ENCODE measurements at regions not wholly inside any gene's neighbourhood (a gene's known extent, or its start where the extent isn't known, plus 50 kb on each side); places are given as distances from the start of the nearest gene placed in this dataset.

DNA sequence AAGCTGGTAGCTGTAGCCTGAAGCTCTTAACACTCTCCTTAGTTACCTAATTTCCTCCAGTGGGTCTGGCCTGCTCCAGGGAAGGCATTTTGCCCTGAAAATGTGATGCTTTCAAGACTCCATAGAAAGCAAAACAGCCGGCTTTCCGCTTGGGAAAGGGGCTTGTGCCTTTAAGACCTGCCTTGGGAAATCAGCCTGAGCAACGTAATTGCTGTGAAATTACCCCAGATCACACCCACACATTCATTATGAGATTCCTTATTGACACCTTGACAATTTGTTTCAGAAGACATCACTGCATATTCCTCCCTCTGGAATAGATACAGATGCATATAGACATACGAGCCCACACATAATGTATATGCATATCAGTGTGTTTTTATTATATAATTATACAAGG lies 190.5 kb upstream of the SKOR2 start:
- BruUV-seq (replicated peaks) = no TSS peak
- no peak overlapping the region for H3K27ac ChIP-seq
- H3K9me2 ChIP-seq (ENCODE audit: insufficient read depth) = no peaks in the 10 kb centered on the region
- ChIA-PET CTCF (no interaction called here), POLR2A (ENCODE audit: unreplicated experiment) (no interaction called here)
- H3F3A ChIP-seq (ENCODE audit: insufficient read depth, low read depth) = no peaks in the 10 kb centered on the region
- H3K27me3 ChIP-seq (ENCODE audit: insufficient read depth, low read depth) = no peaks in the 10 kb centered on the region
- H4K20me1 ChIP-seq (ENCODE audit: insufficient read depth) = no peaks in the 10 kb centered on the region
- no peaks in the 10 kb centered on the region for H3K79me2 ChIP-seq (ENCODE audit: low read depth)
- no peak overlapping the region for H2AFZ ChIP-seq
- intact Hi-C loops (cut with micrococcal nuclease; ENCODE audit: unreplicated experiment) = no loop called here
- H3K4me3 ChIP-seq = no peak overlapping the region
- TF ChIP-seq EZH2 (IDR thresholded peaks at IDR 0.05; ENCODE audit: low read depth) = no peak
- TF ChIP-seq, protein P1, sequence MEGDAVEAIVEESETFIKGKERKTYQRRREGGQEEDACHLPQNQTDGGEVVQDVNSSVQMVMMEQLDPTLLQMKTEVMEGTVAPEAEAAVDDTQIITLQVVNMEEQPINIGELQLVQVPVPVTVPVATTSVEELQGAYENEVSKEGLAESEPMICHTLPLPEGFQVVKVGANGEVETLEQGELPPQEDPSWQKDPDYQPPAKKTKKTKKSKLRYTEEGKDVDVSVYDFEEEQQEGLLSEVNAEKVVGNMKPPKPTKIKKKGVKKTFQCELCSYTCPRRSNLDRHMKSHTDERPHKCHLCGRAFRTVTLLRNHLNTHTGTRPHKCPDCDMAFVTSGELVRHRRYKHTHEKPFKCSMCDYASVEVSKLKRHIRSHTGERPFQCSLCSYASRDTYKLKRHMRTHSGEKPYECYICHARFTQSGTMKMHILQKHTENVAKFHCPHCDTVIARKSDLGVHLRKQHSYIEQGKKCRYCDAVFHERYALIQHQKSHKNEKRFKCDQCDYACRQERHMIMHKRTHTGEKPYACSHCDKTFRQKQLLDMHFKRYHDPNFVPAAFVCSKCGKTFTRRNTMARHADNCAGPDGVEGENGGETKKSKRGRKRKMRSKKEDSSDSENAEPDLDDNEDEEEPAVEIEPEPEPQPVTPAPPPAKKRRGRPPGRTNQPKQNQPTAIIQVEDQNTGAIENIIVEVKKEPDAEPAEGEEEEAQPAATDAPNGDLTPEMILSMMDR (conservative IDR thresholded peaks at IDR 0.05) = no peak
- no peaks in the 10 kb centered on the region for H3K4me1 ChIP-seq (replicated peaks; ENCODE audit: insufficient read depth)
- no peak overlapping the region for H3K4me2 ChIP-seq
- no peaks in the 10 kb centered on the region for H3K9me3 ChIP-seq (ENCODE audit: insufficient read depth, low read depth)
- no peaks in the 10 kb centered on the region for H3K36me3 ChIP-seq (ENCODE audit: low read depth)
- DNase-seq = no peak

GRCh38 chr18:47438001-47438400 lies 186.5 kb upstream of the SKOR2 start:
- no peak for DNase-seq
- Histone ChIP-seq H3K4me2 (no peak overlapping the region), H3K27ac (no peak overlapping the region), H3K4me1 (replicated peaks; ENCODE audit: insufficient read depth) (no peaks in the 10 kb centered on the region), H4K20me1 (ENCODE audit: insufficient read depth) (no peaks in the 10 kb centered on the region), H3K9me2 (ENCODE audit: insufficient read depth) (no peaks in the 10 kb centered on the region), H2AFZ (no peak overlapping the region), H3K79me2 (ENCODE audit: low read depth) (no peaks in the 10 kb centered on the region), H3F3A (ENCODE audit: insufficient read depth, low read depth) (no peaks in the 10 kb centered on the region), H3K27me3 (ENCODE audit: insufficient read depth, low read depth) (peaks cover 6% of the 10 kb centered on the region; the same call in 1 of the 2 replicates), H3K36me3 (ENCODE audit: low read depth) (no peaks in the 10 kb centered on the region), H3K9me3 (ENCODE audit: insufficient read depth, low read depth) (no peaks in the 10 kb centered on the region), H3K4me3 (no peak overlapping the region)
- BruUV-seq (replicated peaks) = no TSS peak
- intact Hi-C loops (cut with micrococcal nuclease; ENCODE audit: unreplicated experiment) = no loop called here
- ChIA-PET CTCF (no interaction called here), POLR2A (ENCODE audit: unreplicated experiment) (no interaction called here)
- TF ChIP-seq, protein P1 (conservative IDR thresholded peaks at IDR 0.05) = no peak
- TF ChIP-seq EZH2 (IDR thresholded peaks at IDR 0.05; ENCODE audit: low read depth) = no peak

- H3K4me2 ChIP-seq = no peak overlapping the region
- H3K27ac ChIP-seq = no peak overlapping the region
- POLR2A ChIA-PET (ENCODE audit: unreplicated experiment) = no interaction called here
- CTCF ChIA-PET = no interaction called here
- no peaks in the 10 kb centered on the region for H3K9me3 ChIP-seq (ENCODE audit: insufficient read depth, low read depth)
- H3K9me2 ChIP-seq (ENCODE audit: insufficient read depth) = no peaks in the 10 kb centered on the region
- H3F3A ChIP-seq (ENCODE audit: insufficient read depth, low read depth) = no peaks in the 10 kb centered on the region
- no peak for TF ChIP-seq EZH2 (IDR thresholded peaks at IDR 0.05; ENCODE audit: low read depth)
- TF ChIP-seq, protein P1 (conservative IDR thresholded peaks at IDR 0.05) = no peak
- H3K4me3 ChIP-seq = no peak overlapping the region
- no peak for DNase-seq
- no peak overlapping the region for H2AFZ ChIP-seq
- H4K20me1 ChIP-seq (ENCODE audit: insufficient read depth) = no peaks in the 10 kb centered on the region
- intact Hi-C loops (cut with micrococcal nuclease; ENCODE audit: unreplicated experiment) = no loop called here
- no peaks in the 10 kb centered on the region for H3K36me3 ChIP-seq (ENCODE audit: low read depth)
- peaks cover 13% of the 10 kb centered on the region; the same call in 1 of the 2 replicates for H3K27me3 ChIP-seq (ENCODE audit: insufficient read depth, low read depth)
- no peaks in the 10 kb centered on the region for H3K79me2 ChIP-seq (ENCODE audit: low read depth)
- H3K4me1 ChIP-seq (replicated peaks; ENCODE audit: insufficient read depth) = no peaks in the 10 kb centered on the region
- BruUV-seq (replicated peaks) = no TSS peak
Measured at GRCh38 chr18:47436871-47437270, 185.4 kb upstream of the SKOR2 start.
